K562 (cell line): ENCODE measurements at regions not wholly inside any gene's neighbourhood (a gene's known extent, or its start where the extent isn't known, plus 50 kb on each side); places are given as distances from the start of the nearest gene placed in this dataset.

Source experiments
- ATAC-seq: fragments of 200-7000 bp; cut with Tn5 transposase; 3 replicates; pipeline ENCODE4 v1.9.1; 2020; ENCODE audit warnings: moderate library complexity
- BruUV-seq: library from RNA; stranded (reverse); fragments of 400-500 nt; replicated peaks from 2 replicates; lab custom pipeline; 2021; lab: Mats Ljungman, UMichigan
- CTCF ChIA-PET: fragments of 300-600 bp; formaldehyde crosslinking; extraction: SDS; loops from one replicate; lab custom pipeline; 2021; ENCODE audit warnings: low intra/inter-chr PET ratio; lab: Yijun Ruan, JAX
- POLR2A ChIA-PET: fragments of 300-600, 350-650 bp; sonication (Branson Sonifier 250); formaldehyde crosslinking; extraction: SDS; loops from one replicate; lab custom pipeline; 2021; ENCODE audit warnings: antibody characterized with exemption, inconsistent platforms; lab: Yijun Ruan, JAX
- DNase-seq, 4 experiments: peaks; one replicate each; pipeline versions ENCODE4 v3.0.0 to v3.0.0-alpha.2; 2011 to 2018; ENCODE audit warnings: low spot score in 3 of 4, mixed read lengths in 3 of 4; ENCODE audit errors: extremely low read depth in 1 of 4
- FAIRE-seq: peaks from 2 replicates; lab custom pipeline; 2011; peaks lifted over from hg19 to GRCh38; lab: Jason Lieb, UNC
- H2AFZ ChIP-seq: 2 replicates; pipeline ENCODE4 v1.6.0; 2011; ENCODE audit warnings: low read depth, low read length, control low read depth, inconsistent platforms
- H3K27ac ChIP-seq: fragments of 200-600 bp; 3 replicates; pipeline ENCODE4 v1.8.0; 2011; ENCODE audit warnings: low read depth, mild to moderate bottlenecking, control low read depth, inconsistent platforms, low read length, moderate library complexity, mixed read lengths; ENCODE audit errors: extremely low read depth
- H3K27me3 ChIP-seq, 2 experiments: fragments of 300-600 bp in 1 of 2; 2 replicates in 1 of 2; 3 replicates in 1 of 2; pipeline versions ENCODE4 v1.6.0 to v1.8.0; 2011; ENCODE audit warnings: inconsistent platforms in 2 of 2, low read length in 2 of 2, mild to moderate bottlenecking in 1 of 2, mixed read lengths in 1 of 2, moderate library complexity in 1 of 2; ENCODE audit not compliant: control insufficient read depth in 2 of 2, insufficient read depth in 2 of 2
- H3K36me3 ChIP-seq: fragments of 300-600 bp; 3 replicates; pipeline ENCODE4 v1.8.0; 2011; ENCODE audit warnings: mild to moderate bottlenecking, low read length, inconsistent platforms; ENCODE audit not compliant: control insufficient read depth, insufficient read depth
- H3K4me1 ChIP-seq, 2 experiments: fragments of 200-600 bp in 1 of 2; replicated peaks in 1 of 2; 2 replicates in 1 of 2; 3 replicates in 1 of 2; pipeline versions ENCODE4 v1.5.1 to v1.8.0; 2011; ENCODE audit warnings: inconsistent platforms in 2 of 2, low read length in 2 of 2, mild to moderate bottlenecking in 1 of 2, mixed read lengths in 1 of 2, moderate library complexity in 1 of 2; ENCODE audit not compliant: control insufficient read depth in 2 of 2, insufficient read depth in 2 of 2
- H3K4me2 ChIP-seq: 2 replicates; pipeline ENCODE4 v1.6.1; 2011; ENCODE audit warnings: low read length, control low read depth, inconsistent platforms, mixed read lengths; ENCODE audit not compliant: insufficient read depth
- H3K4me3 ChIP-seq: fragments of 200-600 bp; sonication (generic), shearing (Covaris generic); 2 replicates; pipeline ENCODE4 v1.5.1; 2016; ENCODE audit warnings: control low read depth, inconsistent platforms
- H3K79me2 ChIP-seq: fragments of 200-600 bp; 3 replicates; pipeline ENCODE4 v1.8.0; 2011; ENCODE audit warnings: low read length, inconsistent platforms; ENCODE audit not compliant: control insufficient read depth, insufficient read depth
- H3K9ac ChIP-seq, 2 experiments: 2 replicates each; pipeline versions ENCODE4 v1.6.0 to v1.6.1; 2011; ENCODE audit warnings: low read depth in 2 of 2, low read length in 2 of 2, control low read depth in 1 of 2, inconsistent platforms in 1 of 2, mild to moderate bottlenecking in 1 of 2, mixed read lengths in 1 of 2; ENCODE audit not compliant: insufficient read depth in 1 of 2
- H3K9me1 ChIP-seq: one replicate; pipeline ENCODE4 v1.6.0; 2011; ENCODE audit warnings: inconsistent platforms, mild to moderate bottlenecking, low read length, moderate library complexity; ENCODE audit not compliant: control insufficient read depth, insufficient read depth
- H3K9me3 ChIP-seq: replicated peaks from 2 replicates; pipeline ENCODE4 v1.5.1; 2011; ENCODE audit warnings: low read depth, low read length, inconsistent platforms; ENCODE audit not compliant: control insufficient read depth, insufficient read depth
- H4K20me1 ChIP-seq: replicated peaks from 2 replicates; pipeline ENCODE4 v1.6.1; 2011; ENCODE audit warnings: low read length, inconsistent platforms, mixed read lengths; ENCODE audit not compliant: control insufficient read depth, insufficient read depth
- C11orf30 ChIP-seq: fragments of 450-650 bp; IDR thresholded peaks from 2 replicates; pipeline ENCODE4 v1.6.1; 2016; ENCODE audit warnings: low read depth, mild to moderate bottlenecking
- CC2D1A ChIP-seq: fragments of 450-650 bp; IDR thresholded peaks from 2 replicates; pipeline ENCODE4 v1.6.1; 2017; ENCODE audit warnings: mild to moderate bottlenecking
- CCNT2 ChIP-seq: IDR thresholded peaks from 2 replicates; pipeline ENCODE4 v1.6.1; 2011; ENCODE audit warnings: borderline replicate concordance, low read depth, mild to moderate bottlenecking, moderate library complexity, mixed read lengths, low read length; ENCODE audit not compliant: insufficient read length; ENCODE audit errors: extremely low read depth
- GTF2A2 ChIP-seq: IDR thresholded peaks from 2 replicates; pipeline ENCODE4 v1.6.1; 2016; ENCODE audit warnings: mild to moderate bottlenecking, missing genetic modification characterization, missing compliant biosample characterization
- HDAC6 ChIP-seq: IDR thresholded peaks from 2 replicates; pipeline ENCODE4 v1.6.1; 2012; ENCODE audit warnings: low read depth, mild to moderate bottlenecking, control low read depth, inconsistent platforms, low read length, moderate library complexity
- HMGXB4 ChIP-seq: sonication (generic); formaldehyde crosslinking; IDR thresholded peaks from 2 replicates; pipeline ENCODE4 v1.8.1; 2023; ENCODE audit warnings: mild to moderate bottlenecking, missing genetic modification reagents
- MAFF ChIP-seq: IDR thresholded peaks from 2 replicates; pipeline ENCODE4 v1.6.1; 2012; ENCODE audit warnings: low read length, improper control_type of control experiment
- MAX ChIP-seq: sonication (generic); formaldehyde crosslinking; IDR thresholded peaks from 2 replicates; pipeline ENCODE4 v1.9.0; 2022; ENCODE audit warnings: mild to moderate bottlenecking, missing genetic modification reagents
- MECOM ChIP-seq: fragments of 250-450 bp; sonication (Bioruptor Pico); IDR thresholded peaks from 2 replicates; pipeline ENCODE4 v1.8.0; 2022; ENCODE audit warnings: inconsistent platforms
- NFE2 ChIP-seq: IDR thresholded peaks from 2 replicates; pipeline ENCODE4 v1.6.1; 2014; ENCODE audit warnings: antibody characterized with exemption, low read depth
- NFE2L1 ChIP-seq: fragments of 450-650 bp; IDR thresholded peaks from 2 replicates; pipeline ENCODE4 v1.6.1; 2016; ENCODE audit warnings: missing genetic modification characterization, low read depth, mild to moderate bottlenecking, missing compliant biosample characterization, moderate library complexity, borderline replicate concordance
- NFYB ChIP-seq: IDR thresholded peaks from 2 replicates; pipeline ENCODE4 v1.6.1; 2011; ENCODE audit warnings: mild to moderate bottlenecking, moderate library complexity; ENCODE audit not compliant: insufficient read length; ENCODE audit errors: extremely low read depth
- PCBP2 ChIP-seq: fragments of 200-400 bp; formaldehyde crosslinking; IDR thresholded peaks from 2 replicates; pipeline ENCODE4 v1.6.1; 2018; ENCODE audit warnings: low read length, low read depth, mild to moderate bottlenecking, moderate library complexity; ENCODE audit not compliant: poor library complexity, severe bottlenecking
- PTBP1 ChIP-seq: fragments of 200-400 bp; formaldehyde crosslinking; IDR thresholded peaks from 2 replicates; pipeline ENCODE4 v1.6.1; 2017; ENCODE audit warnings: low read depth, low read length
- TARDBP ChIP-seq: fragments of 450-650 bp; IDR thresholded peaks from 2 replicates; pipeline ENCODE4 v1.6.1; 2016
- TCF7L2 ChIP-seq: fragments of 150-350 bp; IDR thresholded peaks from 2 replicates; pipeline ENCODE4 v1.6.1; 2016; ENCODE audit warnings: low read depth, mild to moderate bottlenecking, low read length, moderate library complexity
- XRCC4 ChIP-seq: IDR thresholded peaks from one replicate; pipeline ENCODE4 v1.6.1; 2011; ENCODE audit not compliant: insufficient read depth, insufficient read length; ENCODE audit errors: extremely low read depth
- ZNF316 ChIP-seq: fragments of 450-650 bp; IDR thresholded peaks from 2 replicates; pipeline ENCODE4 v1.6.1; 2016
- ZNF707 ChIP-seq: fragments of 250-450 bp; sonication (Bioruptor Pico); conservative IDR thresholded peaks from 2 replicates; pipeline ENCODE4 v1.8.0; 2022; ENCODE audit warnings: inconsistent platforms, mild to moderate bottlenecking, moderate library complexity
- WGBS: fragments of 100-300 bp; shearing (Covaris generic); methylation state at CpG from one replicate; pipeline ENCODE4 v1.1.6; 2016; ENCODE audit warnings: low coverage, mixed read lengths; ENCODE audit not compliant: insufficient coverage; ENCODE audit errors: missing lambda C conversion rate; 5-methylcytosine and 5-hydroxymethylcytosine counted together
- in situ Hi-C: fragments of 300-500 bp; cut with MboI; formaldehyde crosslinking; loops from 4 replicates; pipeline ENCODE4 v1.15.0; 2018; ENCODE audit warnings: inconsistent platforms, mixed read lengths
- intact Hi-C: fragments of 100-400 bp; cut with micrococcal nuclease; formaldehyde crosslinking; loops from 2 replicates; pipeline ENCODE4 v1.14.2; 2022
- TF ChIP-seq, protein P1 (sequence below): fragments of 450-650 bp; formaldehyde crosslinking; conservative IDR thresholded peaks from 2 replicates; pipeline ENCODE4 v1.4.0; 2022; ENCODE audit warnings: mild to moderate bottlenecking, missing genetic modification characterization
- TF ChIP-seq, protein P2 (sequence below), 2 experiments: fragments of 450-650 bp in 1 of 2; sonication (generic) in 1 of 2; formaldehyde crosslinking in 1 of 2; IDR thresholded peaks in 1 of 2; conservative IDR thresholded peaks in 1 of 2; 2 replicates each; pipeline versions ENCODE4 v1.6.1 to v1.8.1; 2016 to 2023; ENCODE audit warnings: mild to moderate bottlenecking in 2 of 2, moderate library complexity in 2 of 2, inconsistent platforms in 1 of 2, missing genetic modification reagents in 1 of 2

DNA sequence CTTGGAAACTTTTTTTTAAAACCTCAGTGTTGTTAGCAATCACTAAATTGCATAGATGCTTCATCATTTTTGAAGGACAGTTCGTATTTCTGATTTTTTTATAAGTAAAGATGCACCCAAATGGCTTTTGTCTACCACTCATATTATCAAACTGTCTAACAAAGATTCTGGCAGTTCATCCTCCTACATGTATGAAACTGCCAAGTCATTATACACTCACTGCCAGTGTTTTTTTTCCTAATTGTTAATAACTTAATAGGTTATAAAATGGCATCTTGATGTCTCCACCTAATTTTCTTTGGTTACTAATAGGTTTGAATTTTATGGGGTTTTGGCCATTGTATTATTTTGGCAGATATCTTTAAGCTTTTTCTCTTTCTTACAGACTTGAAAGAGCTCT is 77.0 kb downstream of the HTR5A start:
- H4K20me1 ChIP-seq = no peaks in the 10 kb centered on the region
- ATAC-seq (no peak), FAIRE-seq (no peak), DNase-seq (no peak)
- H3K9me3 ChIP-seq = no peaks in the 10 kb centered on the region
- H3K4me2 ChIP-seq = no peak overlapping the region
- no peak overlapping the region for H3K27ac ChIP-seq
- no peak overlapping the region for H3K9ac ChIP-seq
- H3K4me1 ChIP-seq = no peaks in the 10 kb centered on the region
- BruUV-seq = no TSS peak
- H3K4me3 ChIP-seq = no peak overlapping the region
- WGBS = 4% methylated on average over 1 of the region's 1 CpG
- H3K36me3 ChIP-seq = no peaks in the 10 kb centered on the region
- in situ Hi-C loops = no loop called here
- ChIA-PET POLR2A (interaction anchor here (0.8 kb wide), 1 partner anchor 219 kb away, joined by 3 read pairs; no protein-coding TSS in a partner anchor), CTCF (no interaction called here)
- H3K79me2 ChIP-seq = no peaks in the 10 kb centered on the region
- no peaks in the 10 kb centered on the region for H3K9me1 ChIP-seq
- H2AFZ ChIP-seq = no peak overlapping the region
- intact Hi-C loops = no loop called here
- H3K27me3 ChIP-seq = peaks cover 15 to 37% of the 10 kb centered on the region in 2 experiments; a peak in 4 of 5 replicates
- TF ChIP-seq NFE2L1 (tag) (peak; percentile 29; the same call in 1 of the 2 replicates), NFE2 (peak; percentile 54), TARDBP (no peak), MECOM (CRISPR knock-in tag) (no peak), HDAC6 (no peak), ZNF316 (peak; percentile 79), XRCC4 (no peak), MAX (no peak), NFYB (no peak), C11orf30 (peak; percentile 52), CC2D1A (no peak), PCBP2 (peak; percentile 9), ZNF707 (CRISPR knock-in tag) (no peak), MAFF (peak; percentile 58; the same call in 1 of the 2 replicates), TCF7L2 (no peak), PTBP1 (no peak), HMGXB4 (no peak), CCNT2 (no peak), GTF2A2 (tag) (no peak)
- TF ChIP-seq, protein P1, sequence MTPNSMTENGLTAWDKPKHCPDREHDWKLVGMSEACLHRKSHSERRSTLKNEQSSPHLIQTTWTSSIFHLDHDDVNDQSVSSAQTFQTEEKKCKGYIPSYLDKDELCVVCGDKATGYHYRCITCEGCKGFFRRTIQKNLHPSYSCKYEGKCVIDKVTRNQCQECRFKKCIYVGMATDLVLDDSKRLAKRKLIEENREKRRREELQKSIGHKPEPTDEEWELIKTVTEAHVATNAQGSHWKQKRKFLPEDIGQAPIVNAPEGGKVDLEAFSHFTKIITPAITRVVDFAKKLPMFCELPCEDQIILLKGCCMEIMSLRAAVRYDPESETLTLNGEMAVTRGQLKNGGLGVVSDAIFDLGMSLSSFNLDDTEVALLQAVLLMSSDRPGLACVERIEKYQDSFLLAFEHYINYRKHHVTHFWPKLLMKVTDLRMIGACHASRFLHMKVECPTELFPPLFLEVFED (CRISPR knock-in tag) = no peak
- TF ChIP-seq, protein P2, sequence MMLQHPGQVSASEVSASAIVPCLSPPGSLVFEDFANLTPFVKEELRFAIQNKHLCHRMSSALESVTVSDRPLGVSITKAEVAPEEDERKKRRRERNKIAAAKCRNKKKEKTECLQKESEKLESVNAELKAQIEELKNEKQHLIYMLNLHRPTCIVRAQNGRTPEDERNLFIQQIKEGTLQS (IDR thresholded peaks at IDR 0.05) = no peak
- TF ChIP-seq, protein P2 (CRISPR knock-in tag; conservative IDR thresholded peaks at IDR 0.05) = no peak
